ENCODE measurements at regions not wholly inside any gene's neighbourhood (a gene's known extent, or its start where the extent isn't known, plus 50 kb on each side); places are given as distances from the start of the nearest gene placed in this dataset.

DNA sequence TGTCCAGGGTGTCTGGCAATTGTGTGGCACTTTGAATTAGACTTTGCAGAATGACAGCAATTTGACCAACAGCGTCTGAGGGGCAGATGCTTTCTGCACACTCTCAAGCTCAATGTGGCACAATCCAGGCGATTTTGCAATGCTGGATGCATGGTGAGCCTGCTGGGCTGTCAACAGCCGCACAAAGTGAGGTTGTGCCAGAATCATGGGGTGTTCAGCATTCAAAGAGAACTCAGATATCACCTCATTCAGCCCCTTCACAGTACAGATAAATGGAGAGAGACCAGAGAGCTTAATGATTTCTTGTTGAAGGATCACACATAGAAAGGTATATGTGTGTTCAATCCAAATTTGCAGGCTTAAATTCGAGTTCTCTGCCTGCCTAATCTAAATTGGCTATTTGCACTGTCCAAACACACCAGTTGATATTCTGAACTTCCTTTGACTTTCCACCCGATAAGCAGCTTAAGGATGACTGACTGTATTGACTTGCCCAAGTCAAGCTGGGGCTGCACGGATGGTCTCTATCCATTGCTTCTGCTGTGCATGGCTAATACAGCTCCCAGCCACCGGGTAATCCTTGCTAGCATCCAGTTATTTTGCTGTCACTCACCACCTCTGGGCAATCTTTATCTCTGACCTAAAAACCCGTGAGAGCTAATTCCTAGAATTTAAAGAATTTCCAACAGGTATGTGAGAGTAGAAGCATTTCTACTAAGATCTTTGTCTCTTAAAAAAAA, 157.9 kb upstream of the TAS2R1 start:
- H3K36me3 ChIP-seq = no peaks in the 10 kb centered on the region
- no peaks in the 10 kb centered on the region for H3K27me3 ChIP-seq
- no peaks in the 10 kb centered on the region for H3K9me3 ChIP-seq
- no peak overlapping the region for H3K4me3 ChIP-seq
- DNase-seq (ENCODE audit: low spot score in 2 of 2) = no peak
- no peak overlapping the region for H3K27ac ChIP-seq
- intact Hi-C loops (cut with DNase I; ENCODE audit: low total_unique reads) = no loop called here
- TF ChIP-seq POLR2AphosphoS5 (IDR thresholded peaks at IDR 0.05) (no peak), POLR2A (IDR thresholded peaks at IDR 0.05) (no peak)
- TF ChIP-seq, protein P1, sequence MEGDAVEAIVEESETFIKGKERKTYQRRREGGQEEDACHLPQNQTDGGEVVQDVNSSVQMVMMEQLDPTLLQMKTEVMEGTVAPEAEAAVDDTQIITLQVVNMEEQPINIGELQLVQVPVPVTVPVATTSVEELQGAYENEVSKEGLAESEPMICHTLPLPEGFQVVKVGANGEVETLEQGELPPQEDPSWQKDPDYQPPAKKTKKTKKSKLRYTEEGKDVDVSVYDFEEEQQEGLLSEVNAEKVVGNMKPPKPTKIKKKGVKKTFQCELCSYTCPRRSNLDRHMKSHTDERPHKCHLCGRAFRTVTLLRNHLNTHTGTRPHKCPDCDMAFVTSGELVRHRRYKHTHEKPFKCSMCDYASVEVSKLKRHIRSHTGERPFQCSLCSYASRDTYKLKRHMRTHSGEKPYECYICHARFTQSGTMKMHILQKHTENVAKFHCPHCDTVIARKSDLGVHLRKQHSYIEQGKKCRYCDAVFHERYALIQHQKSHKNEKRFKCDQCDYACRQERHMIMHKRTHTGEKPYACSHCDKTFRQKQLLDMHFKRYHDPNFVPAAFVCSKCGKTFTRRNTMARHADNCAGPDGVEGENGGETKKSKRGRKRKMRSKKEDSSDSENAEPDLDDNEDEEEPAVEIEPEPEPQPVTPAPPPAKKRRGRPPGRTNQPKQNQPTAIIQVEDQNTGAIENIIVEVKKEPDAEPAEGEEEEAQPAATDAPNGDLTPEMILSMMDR (IDR thresholded peaks at IDR 0.05) = no peak
- no peaks in the 10 kb centered on the region for H3K4me1 ChIP-seq

DNA sequence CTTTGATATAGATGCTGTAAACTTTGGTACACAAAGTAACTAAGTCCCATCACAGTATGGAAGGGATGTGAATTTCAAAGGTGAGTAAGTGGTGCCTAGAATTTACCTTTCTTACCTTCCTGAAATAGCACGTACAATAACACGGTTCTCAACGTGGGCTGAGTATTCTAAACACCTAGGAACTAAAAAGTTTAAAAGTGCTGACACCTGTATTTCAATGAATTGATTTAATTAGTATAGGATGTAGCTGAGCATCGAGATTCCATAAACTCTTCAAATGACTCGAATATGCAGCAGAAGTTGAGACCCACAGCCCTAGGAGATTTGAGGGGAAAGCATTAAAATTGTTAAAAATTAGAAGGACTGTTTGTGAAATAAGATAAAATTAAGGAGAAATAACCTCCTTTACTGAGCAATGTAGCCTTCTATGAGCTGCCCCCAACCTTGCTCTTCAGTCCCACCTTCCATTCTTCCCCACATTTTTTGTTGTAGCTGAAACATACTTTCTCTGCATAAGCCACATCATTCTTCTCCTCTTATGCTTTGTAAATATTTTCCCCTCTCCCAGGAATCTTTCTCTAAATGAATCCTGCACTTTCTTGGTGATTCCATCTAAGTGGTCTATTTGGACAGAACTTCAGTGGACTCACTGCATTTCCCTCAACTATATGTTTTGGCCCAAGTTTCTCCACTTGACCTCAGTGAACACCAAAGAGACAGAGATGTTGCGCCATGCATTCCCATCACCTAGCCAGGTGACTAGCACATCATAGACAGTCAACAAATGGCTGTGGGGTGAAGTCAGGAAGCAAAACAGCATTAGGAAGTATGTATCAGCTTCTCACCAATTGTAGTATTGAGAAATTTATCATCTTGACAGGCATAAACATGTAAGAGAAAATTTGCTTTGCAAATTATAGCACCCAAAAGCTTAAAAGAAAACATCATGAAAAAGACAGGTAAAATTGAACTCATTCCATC, 156.5 kb upstream of the TAS2R1 start:
- H3K9me3 ChIP-seq = no peaks in the 10 kb centered on the region
- DNase-seq (ENCODE audit: low spot score in 2 of 2) = no peak
- TF ChIP-seq POLR2A (IDR thresholded peaks at IDR 0.05) (no peak), POLR2AphosphoS5 (IDR thresholded peaks at IDR 0.05) (no peak)
- TF ChIP-seq, protein P1 (IDR thresholded peaks at IDR 0.05) = no peak
- H3K27ac ChIP-seq = no peak overlapping the region
- no peaks in the 10 kb centered on the region for H3K4me1 ChIP-seq
- no peak overlapping the region for H3K4me3 ChIP-seq
- intact Hi-C loops (cut with DNase I; ENCODE audit: low total_unique reads) = no loop called here
- H3K36me3 ChIP-seq = no peaks in the 10 kb centered on the region
- H3K27me3 ChIP-seq = no peaks in the 10 kb centered on the region

DNA sequence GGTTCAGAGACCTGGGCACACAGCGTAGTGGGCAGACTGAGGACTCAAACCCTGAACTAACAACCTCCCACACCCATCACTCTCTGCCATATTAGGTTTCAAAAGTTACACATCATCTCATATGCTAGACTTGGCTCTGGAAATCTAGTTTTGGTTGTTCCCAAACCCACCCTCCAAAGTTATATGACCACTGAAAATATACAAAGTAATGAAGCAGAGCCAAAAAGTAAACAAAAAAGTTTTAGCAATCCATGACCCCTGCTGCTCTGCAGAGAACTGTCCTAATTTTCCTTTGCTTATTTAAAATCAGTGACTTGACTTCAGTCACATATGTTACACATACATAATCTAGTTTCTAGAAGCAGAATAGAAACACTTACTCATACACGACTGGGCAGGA, 155.6 kb upstream of the TAS2R1 start:
- TF ChIP-seq POLR2AphosphoS5 (IDR thresholded peaks at IDR 0.05) (no peak), POLR2A (IDR thresholded peaks at IDR 0.05) (no peak)
- TF ChIP-seq, protein P1 (IDR thresholded peaks at IDR 0.05) = no peak
- no peaks in the 10 kb centered on the region for H3K36me3 ChIP-seq
- no peak for DNase-seq (ENCODE audit: low spot score in 2 of 2)
- no peaks in the 10 kb centered on the region for H3K4me1 ChIP-seq
- no peaks in the 10 kb centered on the region for H3K27me3 ChIP-seq
- H3K9me3 ChIP-seq = no peaks in the 10 kb centered on the region
- no peak overlapping the region for H3K4me3 ChIP-seq
- intact Hi-C loops (cut with DNase I; ENCODE audit: low total_unique reads) = no loop called here
- no peak overlapping the region for H3K27ac ChIP-seq

DNA sequence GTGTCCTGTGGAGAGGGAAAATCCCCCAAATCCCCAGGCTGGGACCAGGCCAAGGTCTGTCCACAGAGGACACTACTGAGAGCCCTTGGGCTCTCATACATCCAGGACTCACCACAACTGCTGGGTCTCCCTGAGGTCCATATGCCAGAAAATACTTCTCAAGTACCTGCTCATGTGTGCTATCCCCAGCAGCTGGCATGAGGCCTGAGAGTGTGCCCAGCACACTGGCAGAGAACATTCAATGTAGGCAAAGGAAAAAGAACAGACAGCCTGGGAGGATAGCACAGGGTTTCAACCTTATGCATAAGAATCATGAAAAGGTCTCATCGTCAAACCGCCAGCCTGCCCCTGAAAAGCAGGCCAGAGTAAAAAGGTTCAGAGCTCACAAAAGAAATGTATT, 154.1 kb upstream of the TAS2R1 start:
- H3K4me3 ChIP-seq = no peak overlapping the region
- H3K27me3 ChIP-seq = no peaks in the 10 kb centered on the region
- peaks cover 5 to 6% of the 10 kb centered on the region in 2 donors for H3K9me3 ChIP-seq
- DNase-seq (ENCODE audit: low spot score in 2 of 2) = no peak
- H3K36me3 ChIP-seq = no peaks in the 10 kb centered on the region
- intact Hi-C loops (cut with DNase I; ENCODE audit: low total_unique reads) = loop anchor here (5.0 kb wide), 1 partner anchor 973 kb away; no protein-coding TSS in a partner anchor
- no peak overlapping the region for H3K27ac ChIP-seq
- H3K4me1 ChIP-seq = no peaks in the 10 kb centered on the region
- TF ChIP-seq, protein P1 (IDR thresholded peaks at IDR 0.05) = no peak
- TF ChIP-seq POLR2AphosphoS5 (IDR thresholded peaks at IDR 0.05) (no peak), POLR2A (IDR thresholded peaks at IDR 0.05) (no peak)
